ENCODE measurements at regions not wholly inside any gene's neighbourhood (a gene's known extent, or its start where the extent isn't known, plus 50 kb on each side); places are given as distances from the start of the nearest gene placed in this dataset.

- TF ChIP-seq CTCF (IDR thresholded peaks at IDR 0.05; ENCODE audit: control extremely low read depth in 1 of 3, insufficient read depth in 1 of 3, low read depth in 1 of 3, low read length in 3 of 3), result no peak
- TF ChIP-seq CEBPB (IDR thresholded peaks at IDR 0.05; ENCODE audit: low read depth, low read length), result no peak
- no peak for TF ChIP-seq SUZ12 (IDR thresholded peaks at IDR 0.05; ENCODE audit: low read length)
- no peak for TF ChIP-seq CHD2 (IDR thresholded peaks at IDR 0.05; ENCODE audit: low read length)
- TF ChIP-seq ATF2 (IDR thresholded peaks at IDR 0.05; ENCODE audit: low read length), result no peak
- no peak for TF ChIP-seq BCL11A (IDR thresholded peaks at IDR 0.05; ENCODE audit: low read depth in 2 of 2, low read length in 2 of 2)
- no peak for TF ChIP-seq ZNF274 (IDR thresholded peaks at IDR 0.05; ENCODE audit: borderline replicate concordance, extremely low read depth, low read length)
- TF ChIP-seq POLR2AphosphoS5 (IDR thresholded peaks at IDR 0.05; ENCODE audit: low read depth, low read length), result no peak
- no peak for TF ChIP-seq POLR2A (IDR thresholded peaks at IDR 0.05; ENCODE audit: control extremely low read depth in 1 of 2, low read depth in 2 of 2, low read length in 2 of 2)
Observed at GRCh38 chr18:30208546-30208945, 834.0 kb downstream of the DSC3 start.
